ENCODE measurements at regions not wholly inside any gene's neighbourhood (a gene's known extent, or its start where the extent isn't known, plus 50 kb on each side); places are given as distances from the start of the nearest gene placed in this dataset.

DNA sequence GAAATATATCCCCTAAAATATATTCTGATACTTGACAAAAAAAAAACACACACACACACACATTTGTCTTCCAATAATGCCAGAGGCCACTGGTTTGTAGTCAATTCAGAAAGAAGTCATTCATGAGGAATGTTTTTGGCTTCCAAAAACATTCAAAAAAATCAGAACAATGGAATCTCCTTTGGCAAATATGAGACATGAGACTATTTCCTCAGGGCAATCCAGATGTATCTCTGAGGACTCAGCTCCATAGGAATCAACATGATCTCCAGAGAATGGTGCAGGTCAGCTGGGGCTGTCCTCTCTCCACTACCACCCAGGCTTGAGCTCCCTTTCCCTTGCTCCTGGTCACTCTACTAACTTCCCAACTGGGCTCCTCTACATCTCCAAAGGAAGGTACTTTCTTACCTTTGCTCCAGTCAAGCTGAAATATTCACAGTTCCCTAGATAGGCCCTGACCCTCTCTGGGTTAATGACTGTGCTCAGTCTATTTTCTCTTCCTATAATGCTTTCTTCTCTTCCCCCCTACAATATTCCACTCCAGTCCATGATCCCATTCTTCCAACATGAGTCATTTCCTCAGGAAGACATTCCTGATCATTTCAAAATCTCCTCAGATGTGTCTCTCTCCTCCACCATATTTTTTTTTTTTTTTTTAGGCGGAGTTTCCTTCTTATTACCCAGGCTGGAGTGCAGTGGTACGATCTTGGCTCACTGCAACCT lies 145.3 kb downstream of the C1D start:
- Mint-ChIP-seq H3K36me3 (no peaks in the 10 kb centered on the region), H3K9me3 (no peaks in the 10 kb centered on the region)

DNA sequence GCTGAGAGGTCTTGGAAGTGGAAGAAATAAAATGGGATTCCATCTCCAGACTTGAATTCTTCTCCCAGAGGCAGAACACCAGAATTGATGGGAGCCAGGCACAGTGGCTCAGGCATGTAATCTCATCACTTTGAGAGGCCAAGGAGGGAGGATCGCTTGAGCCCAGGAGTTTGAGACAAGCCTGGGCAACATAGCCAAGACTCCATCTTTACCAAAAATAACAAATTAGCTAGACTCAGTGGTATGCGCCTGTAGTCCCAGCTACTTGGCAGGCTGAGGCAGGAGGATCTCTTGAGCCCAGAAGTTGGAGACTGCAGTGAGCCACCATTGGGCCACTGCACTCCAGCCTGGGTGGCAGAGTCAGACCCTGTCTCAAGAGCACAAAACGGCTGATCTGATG lies 144.3 kb downstream of the C1D start:
- Mint-ChIP-seq H3K36me3 (no peaks in the 10 kb centered on the region), H3K27ac (no peak overlapping the region), H3K9me3 (no peaks in the 10 kb centered on the region), H3K27me3 (peaks cover 12% of the 10 kb centered on the region), H3K4me1 (no peaks in the 10 kb centered on the region), H3K4me3 (no peak overlapping the region)
- ATAC-seq (ENCODE audit: low read depth): no peak
- DNase-seq (ENCODE audit: low spot score in 2 of 2): no peak

More for the DNA sequence above, 145.3 kb downstream of the C1D start:
- Mint-ChIP-seq H3K27ac (no peak overlapping the region), H3K4me1 (no peaks in the 10 kb centered on the region), H3K27me3 (peaks cover 12% of the 10 kb centered on the region), H3K4me3 (no peak overlapping the region)
- ATAC-seq (ENCODE audit: low read depth): no peak
- no peak for DNase-seq (ENCODE audit: low spot score in 2 of 2)

DNA sequence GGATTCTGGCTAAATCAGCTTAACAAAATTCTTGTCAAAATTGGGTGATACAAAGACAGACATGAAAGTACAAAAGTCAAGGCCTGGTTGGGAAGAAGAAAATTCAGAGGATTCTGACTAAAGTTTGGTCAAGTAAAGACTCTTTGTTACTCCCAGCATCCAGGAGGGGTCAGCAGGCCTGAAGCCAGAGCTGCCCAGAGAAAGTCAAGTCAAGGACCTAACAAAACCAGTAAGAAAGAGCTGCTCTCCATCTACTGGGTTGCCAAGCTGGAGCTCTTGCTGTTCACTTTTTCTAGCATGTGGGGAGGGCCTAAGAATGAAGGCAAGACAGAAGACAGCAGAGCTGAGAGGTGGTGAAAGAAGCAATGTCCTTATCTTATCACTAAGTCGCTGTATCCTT lies 143.3 kb downstream of the C1D start:
- Mint-ChIP-seq H3K4me1 (no peaks in the 10 kb centered on the region), H3K4me3 (no peak overlapping the region), H3K9me3 (no peaks in the 10 kb centered on the region), H3K27me3 (peaks cover 15% of the 10 kb centered on the region), H3K27ac (no peak overlapping the region), H3K36me3 (no peaks in the 10 kb centered on the region)
- ATAC-seq (ENCODE audit: low read depth): no peak
- DNase-seq (ENCODE audit: low spot score in 2 of 2): no peak

DNA sequence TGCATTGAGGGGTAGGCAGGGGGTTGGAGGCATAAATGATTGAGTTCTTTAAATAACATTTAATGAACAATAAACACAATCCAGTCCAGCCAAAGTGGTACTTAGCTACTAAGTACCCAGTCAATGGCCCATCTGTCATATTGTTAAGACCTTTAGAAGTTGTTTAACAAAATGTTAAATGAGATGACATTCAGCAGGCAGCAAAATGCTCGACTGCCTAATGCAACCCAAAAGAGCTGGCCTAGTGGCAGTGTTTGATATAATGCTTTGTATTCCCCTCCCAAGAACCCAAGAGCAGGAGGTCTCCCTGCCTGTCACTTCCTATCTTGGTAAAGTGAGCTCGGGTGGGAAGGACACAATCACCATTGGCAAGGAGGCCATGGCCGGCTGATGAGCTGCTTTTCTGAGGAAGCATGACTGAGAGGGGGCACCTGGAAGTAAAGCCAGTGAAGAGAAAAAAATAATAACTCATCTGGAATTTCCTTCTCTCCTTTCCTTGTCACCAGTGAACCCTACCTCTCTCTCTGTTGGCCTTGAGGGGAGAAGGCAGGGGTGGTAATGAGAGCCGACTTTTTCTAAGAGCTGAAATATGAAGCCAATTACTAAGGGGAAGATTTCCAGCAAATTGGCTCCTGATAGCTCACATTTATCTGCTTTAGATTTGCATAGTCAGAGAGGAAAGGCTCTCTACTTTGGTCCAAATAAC lies 140.6 kb downstream of the C1D start:
- Mint-ChIP-seq H3K4me1 (no peaks in the 10 kb centered on the region), H3K27ac (no peak overlapping the region), H3K36me3 (no peaks in the 10 kb centered on the region), H3K27me3 (peaks cover 17% of the 10 kb centered on the region), H3K4me3 (no peak overlapping the region), H3K9me3 (no peaks in the 10 kb centered on the region)
- DNase-seq (ENCODE audit: low spot score in 2 of 2): no peak
- ATAC-seq (ENCODE audit: low read depth): no peak

DNA sequence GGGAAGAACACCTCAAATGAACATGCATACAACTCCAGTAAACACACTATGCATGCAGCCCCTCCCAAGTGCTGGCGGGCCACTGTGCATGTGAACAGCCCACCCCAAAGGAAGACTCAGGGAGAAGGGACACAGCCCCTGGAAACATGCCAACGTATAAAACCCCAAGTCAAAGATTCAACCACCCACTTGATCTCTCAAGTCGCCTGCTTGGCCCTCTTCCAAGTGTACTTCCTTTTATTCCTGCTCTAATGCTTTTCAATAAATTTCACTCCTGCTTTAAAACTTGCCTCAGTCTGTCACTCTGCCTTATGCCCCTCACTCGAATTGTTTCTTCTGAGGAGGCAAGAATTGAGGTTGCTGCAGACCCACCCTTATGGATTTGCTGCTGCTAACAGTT lies 139.1 kb downstream of the C1D start:
- no peak for ATAC-seq (ENCODE audit: low read depth)
- H3K27ac Mint-ChIP-seq: no peak overlapping the region
- no peaks in the 10 kb centered on the region for H3K36me3 Mint-ChIP-seq
- no peak overlapping the region for H3K4me3 Mint-ChIP-seq
- H3K9me3 Mint-ChIP-seq: no peaks in the 10 kb centered on the region
- peaks cover 12% of the 10 kb centered on the region for H3K27me3 Mint-ChIP-seq
- no peak for DNase-seq (ENCODE audit: low spot score in 2 of 2)
- H3K4me1 Mint-ChIP-seq: no peaks in the 10 kb centered on the region

DNA sequence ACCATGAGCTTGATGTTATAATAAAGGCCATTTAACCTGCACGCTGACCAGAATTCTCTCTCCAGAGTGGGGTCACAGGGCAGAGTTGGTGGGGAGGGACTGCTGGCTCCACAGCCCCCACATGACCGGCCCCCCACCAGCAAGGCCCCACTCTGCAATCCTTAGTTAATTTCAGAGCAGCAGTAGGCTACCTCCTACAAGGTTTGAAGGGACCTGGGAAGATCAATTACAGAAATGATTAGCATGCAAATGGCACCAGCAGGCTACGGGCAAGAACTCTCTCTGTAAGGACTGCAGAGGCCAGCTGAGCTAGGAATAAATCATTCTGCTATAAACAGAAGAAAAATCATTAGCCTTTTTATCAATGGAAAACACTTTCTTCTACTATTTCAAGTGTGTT lies 135.3 kb downstream of the C1D start:
- Mint-ChIP-seq H3K36me3 (no peaks in the 10 kb centered on the region), H3K9me3 (no peaks in the 10 kb centered on the region), H3K27me3 (peaks cover 7% of the 10 kb centered on the region), H3K4me3 (no peak overlapping the region), H3K27ac (no peak overlapping the region), H3K4me1 (no peaks in the 10 kb centered on the region)
- no peak for DNase-seq (ENCODE audit: low spot score in 2 of 2)
- no peak for ATAC-seq (ENCODE audit: low read depth)

DNA sequence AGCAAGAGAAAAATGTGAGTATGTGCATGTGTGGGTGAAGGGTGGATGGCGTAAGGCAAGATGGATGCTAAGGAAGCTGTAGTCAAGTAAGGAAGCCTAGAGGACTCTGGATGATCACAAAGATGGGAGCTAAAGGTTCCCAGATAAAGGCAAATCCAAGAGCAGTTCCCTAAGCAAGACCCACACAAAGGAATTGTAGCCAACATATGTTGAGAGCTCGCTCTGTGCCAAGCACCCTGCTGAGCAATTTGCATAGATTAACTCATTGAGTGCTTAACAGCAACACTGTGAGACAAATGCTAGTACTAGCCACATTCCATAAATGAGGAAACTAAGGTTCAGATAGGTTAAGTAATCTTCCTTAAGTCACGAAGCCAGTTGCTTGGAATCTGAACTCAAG lies 132.6 kb downstream of the C1D start:
- no peak overlapping the region for H3K27ac Mint-ChIP-seq
- H3K36me3 Mint-ChIP-seq: no peaks in the 10 kb centered on the region
- no peaks in the 10 kb centered on the region for H3K4me1 Mint-ChIP-seq
- H3K9me3 Mint-ChIP-seq: no peaks in the 10 kb centered on the region
- ATAC-seq (ENCODE audit: low read depth) (no peak), DNase-seq (ENCODE audit: low spot score in 2 of 2) (no peak)
- H3K4me3 Mint-ChIP-seq: no peak overlapping the region
- H3K27me3 Mint-ChIP-seq: peaks cover 4% of the 10 kb centered on the region

DNA sequence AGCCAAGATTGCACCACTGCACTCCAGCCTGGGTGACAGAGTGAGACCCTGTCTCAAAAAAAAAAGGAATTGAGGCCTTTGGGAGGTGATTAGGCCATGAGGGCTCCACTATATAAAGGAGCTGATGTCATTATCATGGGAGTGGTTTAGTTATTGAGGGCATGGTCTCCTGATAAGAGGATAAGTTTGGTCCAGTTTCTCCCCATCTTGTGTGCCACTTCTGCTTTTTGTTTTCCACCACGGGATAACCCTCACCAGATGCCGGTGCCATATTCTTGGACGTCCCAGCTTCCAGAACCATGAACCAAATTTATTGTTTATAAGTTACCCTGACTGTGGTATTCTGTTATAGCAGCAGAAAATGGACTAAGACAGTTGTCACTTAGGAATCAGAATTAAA lies 125.8 kb downstream of the C1D start:
- no peak overlapping the region for H3K4me3 Mint-ChIP-seq
- ATAC-seq (ENCODE audit: low read depth) (no peak), DNase-seq (ENCODE audit: low spot score in 2 of 2) (no peak)
- H3K9me3 Mint-ChIP-seq: no peaks in the 10 kb centered on the region
- peaks cover 12% of the 10 kb centered on the region for H3K27me3 Mint-ChIP-seq
- H3K27ac Mint-ChIP-seq: no peak overlapping the region
- H3K36me3 Mint-ChIP-seq: no peaks in the 10 kb centered on the region
- no peaks in the 10 kb centered on the region for H3K4me1 Mint-ChIP-seq

DNA sequence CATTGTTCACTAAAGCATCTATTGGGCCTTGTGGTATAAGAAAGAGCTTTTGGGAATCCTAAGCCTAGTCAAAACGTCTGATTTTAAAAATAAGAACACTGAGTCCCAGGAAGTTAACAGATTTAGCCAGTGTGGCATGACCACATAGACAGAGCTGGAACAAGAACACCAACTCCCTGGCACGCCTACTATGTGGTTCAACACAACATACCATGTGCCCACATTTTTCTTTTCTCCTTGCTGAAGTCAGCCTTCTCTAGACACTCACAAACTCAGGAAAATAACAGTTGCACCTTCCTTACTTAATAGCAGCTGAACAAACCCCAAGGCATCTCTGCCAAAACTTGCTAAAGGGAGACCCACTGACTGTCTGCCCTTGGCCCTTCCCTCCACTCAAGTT lies 124.8 kb downstream of the C1D start:
- no peak for DNase-seq (ENCODE audit: low spot score in 2 of 2)
- no peaks in the 10 kb centered on the region for H3K36me3 Mint-ChIP-seq
- peaks cover 17% of the 10 kb centered on the region for H3K27me3 Mint-ChIP-seq
- H3K4me1 Mint-ChIP-seq: no peaks in the 10 kb centered on the region
- no peak for ATAC-seq (ENCODE audit: low read depth)
- no peak overlapping the region for H3K4me3 Mint-ChIP-seq
- H3K9me3 Mint-ChIP-seq: peaks cover 4% of the 10 kb centered on the region
- no peak overlapping the region for H3K27ac Mint-ChIP-seq

DNA sequence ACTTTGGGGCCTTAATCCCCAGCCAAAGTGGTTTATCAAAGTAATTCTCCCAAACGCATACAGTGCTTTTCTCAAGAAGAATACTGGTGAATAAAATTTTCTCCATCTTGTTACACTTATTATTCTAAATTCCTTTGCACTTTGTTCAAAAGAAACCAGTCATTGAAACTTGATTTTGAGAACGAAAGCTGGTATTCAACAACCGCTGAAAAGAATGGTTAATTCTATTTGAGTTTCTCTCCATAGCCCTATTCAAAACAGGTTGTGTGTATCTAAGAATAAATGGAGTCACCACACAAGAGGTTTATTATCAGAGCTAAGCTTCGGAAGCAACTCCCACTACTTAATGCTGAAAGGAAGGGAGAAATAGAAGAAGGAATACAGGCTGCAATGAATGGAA lies 117.7 kb downstream of the C1D start:
- DNase-seq (ENCODE audit: low spot score in 2 of 2) (no peak), ATAC-seq (ENCODE audit: low read depth) (no peak)
- Mint-ChIP-seq H3K27me3 (peaks cover 14% of the 10 kb centered on the region), H3K27ac (no peak overlapping the region), H3K4me3 (no peak overlapping the region), H3K4me1 (no peaks in the 10 kb centered on the region), H3K9me3 (peaks cover 6% of the 10 kb centered on the region), H3K36me3 (no peaks in the 10 kb centered on the region)

DNA sequence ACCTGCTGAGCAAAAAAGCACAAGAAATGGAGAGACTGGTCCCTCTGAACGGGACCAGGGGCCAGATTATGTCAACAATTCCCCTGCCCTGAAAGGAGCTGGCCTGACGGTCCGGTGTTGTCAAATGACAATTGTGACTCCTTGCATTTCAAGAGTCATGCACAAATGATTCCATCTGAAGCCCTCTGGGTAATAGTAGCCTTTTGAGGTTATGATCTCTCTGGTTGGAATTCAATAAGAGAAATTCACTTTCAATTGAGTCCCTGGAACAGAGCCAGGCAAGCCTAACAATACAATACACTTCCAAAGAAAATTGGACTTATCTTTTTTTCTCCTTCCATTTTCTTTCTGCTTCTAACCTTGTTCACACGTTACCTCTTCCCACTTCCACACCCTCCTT lies 116.9 kb downstream of the C1D start:
- peaks cover 9% of the 10 kb centered on the region for H3K27me3 Mint-ChIP-seq
- H3K36me3 Mint-ChIP-seq: no peaks in the 10 kb centered on the region
- ATAC-seq (ENCODE audit: low read depth) (no peak), DNase-seq (ENCODE audit: low spot score in 2 of 2) (no peak)
- no peak overlapping the region for H3K27ac Mint-ChIP-seq
- H3K4me1 Mint-ChIP-seq: peaks cover 3% of the 10 kb centered on the region
- H3K4me3 Mint-ChIP-seq: no peak overlapping the region
- H3K9me3 Mint-ChIP-seq: peaks cover 6% of the 10 kb centered on the region

DNA sequence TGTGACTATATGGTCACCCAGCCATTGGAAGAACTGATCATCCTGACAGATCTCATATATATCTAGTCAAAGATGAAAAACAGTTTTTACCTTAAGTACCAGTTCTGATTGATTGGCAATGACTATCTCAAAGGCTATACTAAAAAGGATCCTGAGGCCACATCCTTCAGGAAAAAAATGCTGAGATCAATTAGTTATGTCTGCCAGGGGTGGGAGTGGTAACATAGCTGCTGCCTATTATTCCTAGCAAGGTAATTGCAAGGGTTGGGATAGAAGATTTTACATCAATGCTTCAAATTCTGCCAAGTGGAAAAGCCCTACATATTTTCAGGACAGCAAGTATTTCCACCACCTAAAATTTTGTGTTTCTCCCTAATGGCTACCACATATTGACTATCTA lies 114.7 kb downstream of the C1D start:
- H3K27me3 Mint-ChIP-seq: peaks cover 4% of the 10 kb centered on the region
- H3K27ac Mint-ChIP-seq: no peak overlapping the region
- no peak overlapping the region for H3K4me3 Mint-ChIP-seq
- peaks cover 12% of the 10 kb centered on the region for H3K4me1 Mint-ChIP-seq
- no peak for DNase-seq (ENCODE audit: low spot score in 2 of 2)
- H3K36me3 Mint-ChIP-seq: no peaks in the 10 kb centered on the region
- ATAC-seq (ENCODE audit: low read depth): no peak
- peaks cover 2% of the 10 kb centered on the region for H3K9me3 Mint-ChIP-seq

DNA sequence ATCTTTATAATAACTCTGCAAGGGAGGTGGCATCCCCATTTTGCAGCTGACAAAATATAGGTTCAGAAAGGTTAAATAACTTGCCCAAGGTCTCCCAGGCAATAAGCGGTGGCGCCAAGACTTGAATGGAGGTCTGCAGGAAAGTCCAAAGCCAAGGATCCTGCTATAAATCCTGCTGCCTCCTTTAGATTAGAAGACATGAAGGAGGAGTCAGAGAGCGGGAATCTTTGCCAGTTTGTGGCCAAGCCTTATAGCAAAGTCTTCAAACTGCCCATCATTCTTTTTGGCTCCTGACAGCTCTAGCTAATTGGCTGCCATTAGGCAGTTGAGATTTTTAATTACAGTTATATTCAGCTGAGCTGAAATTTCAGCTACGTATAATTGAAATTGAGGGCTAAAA lies 114.3 kb downstream of the C1D start:
- peaks cover 12% of the 10 kb centered on the region for H3K4me1 Mint-ChIP-seq
- ATAC-seq (ENCODE audit: low read depth) (no peak), DNase-seq (ENCODE audit: low spot score in 2 of 2) (no peak)
- no peak overlapping the region for H3K27ac Mint-ChIP-seq
- no peaks in the 10 kb centered on the region for H3K36me3 Mint-ChIP-seq
- H3K4me3 Mint-ChIP-seq: no peak overlapping the region
- H3K27me3 Mint-ChIP-seq: peaks cover 4% of the 10 kb centered on the region
- H3K9me3 Mint-ChIP-seq: no peaks in the 10 kb centered on the region

DNA sequence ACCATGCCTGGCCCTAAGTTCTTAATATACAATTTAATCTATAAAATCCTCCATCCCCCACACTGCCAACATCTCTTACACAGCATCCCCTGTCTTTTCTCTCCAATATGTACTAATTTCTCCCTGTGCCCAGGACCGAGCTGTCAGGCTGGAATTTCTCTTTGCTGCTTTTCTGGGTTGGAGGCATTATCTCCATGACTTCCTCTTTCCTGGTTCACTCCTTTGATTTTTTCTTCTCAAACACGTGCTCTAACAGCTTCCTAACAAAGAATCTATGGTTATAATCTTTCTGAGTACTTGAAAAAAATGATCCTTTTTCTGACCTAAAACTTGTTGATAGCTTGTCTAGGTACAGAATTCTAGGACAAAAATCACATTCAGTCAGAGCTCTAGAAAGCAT lies 112.8 kb downstream of the C1D start:
- no peak for DNase-seq (ENCODE audit: low spot score in 2 of 2)
- H3K9me3 Mint-ChIP-seq: no peaks in the 10 kb centered on the region
- H3K4me1 Mint-ChIP-seq: peaks cover 12% of the 10 kb centered on the region
- peaks cover 4% of the 10 kb centered on the region for H3K27me3 Mint-ChIP-seq
- no peak for ATAC-seq (ENCODE audit: low read depth)
- H3K36me3 Mint-ChIP-seq: no peaks in the 10 kb centered on the region
- no peak overlapping the region for H3K27ac Mint-ChIP-seq
- no peak overlapping the region for H3K4me3 Mint-ChIP-seq

DNA sequence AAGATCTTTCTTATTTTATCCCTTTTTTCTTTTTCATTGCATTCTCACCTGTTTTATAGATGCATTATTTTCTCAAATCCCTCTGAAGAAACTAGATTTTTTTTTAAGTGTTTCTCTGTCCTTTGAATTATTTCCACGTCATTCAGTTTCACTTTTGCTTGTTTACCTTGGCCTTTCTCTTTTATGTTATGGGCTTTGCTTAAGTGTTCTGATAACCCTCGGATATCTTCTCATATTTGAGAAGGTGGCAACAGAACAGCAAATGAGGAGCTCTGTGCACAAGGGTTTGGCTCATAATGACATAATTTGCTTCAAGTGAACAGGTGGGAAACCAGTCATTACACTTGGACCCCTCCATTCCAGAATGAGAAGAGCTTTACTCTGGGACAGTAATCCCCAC lies 111.9 kb downstream of the C1D start:
- Mint-ChIP-seq H3K27ac (no peak overlapping the region), H3K27me3 (peaks cover 9% of the 10 kb centered on the region), H3K4me1 (peaks cover 12% of the 10 kb centered on the region), H3K36me3 (no peaks in the 10 kb centered on the region), H3K4me3 (peak overlapping the region; percentile 66), H3K9me3 (no peaks in the 10 kb centered on the region)
- DNase-seq (ENCODE audit: low spot score in 2 of 2) (no peak), ATAC-seq (ENCODE audit: low read depth) (no peak)
